ENCODE measurements at regions not wholly inside any gene's neighbourhood (a gene's known extent, or its start where the extent isn't known, plus 50 kb on each side); places are given as distances from the start of the nearest gene placed in this dataset.

- Histone ChIP-seq H3K4me1 (peaks cover 0 to 8% (median 0%) of the 10 kb centered on the region in 4 donors), H3K27me3 (no peaks in the 10 kb centered on the region), H3K4me3 (no peak overlapping the region), H3K36me3 (no peaks in the 10 kb centered on the region), H3K27ac (no peak overlapping the region), H3K9me3 (no peaks in the 10 kb centered on the region)
- ATAC-seq (no peak), DNase-seq (no peak)
- WGBS (ENCODE audit: insufficient coverage, low coverage, low lambda C conversion rate, missing lambda C conversion rate), result 50% methylated on average over 3 of the region's 3 CpGs
- no peak for TF ChIP-seq CTCF (IDR thresholded peaks at IDR 0.05)
- no peak for TF ChIP-seq POLR2A (IDR thresholded peaks at IDR 0.05)
- intact Hi-C loops (cut with DNase I), result no loop called here
Measured at GRCh38 chr2:76669966-76670465, 852.2 kb downstream of the LRRTM4 start.

GRCh38 chr2:76668279-76668678 is 853.9 kb downstream of the LRRTM4 start:
- no peak for TF ChIP-seq CTCF (IDR thresholded peaks at IDR 0.05)
- TF ChIP-seq POLR2A (IDR thresholded peaks at IDR 0.05), result no peak
- ATAC-seq, result no peak
- intact Hi-C loops (cut with DNase I), result no loop called here
- H3K36me3 ChIP-seq, result no peaks in the 10 kb centered on the region
- no peaks in the 10 kb centered on the region for H3K4me1 ChIP-seq
- WGBS (ENCODE audit: insufficient coverage, low coverage, low lambda C conversion rate, missing lambda C conversion rate), result 32% methylated on average over 1 of the region's 1 CpG
- H3K27ac ChIP-seq, result no peak overlapping the region
- no peak overlapping the region for H3K4me3 ChIP-seq
- no peak for DNase-seq
- H3K27me3 ChIP-seq, result no peaks in the 10 kb centered on the region
- H3K9me3 ChIP-seq, result no peaks in the 10 kb centered on the region

- Histone ChIP-seq H3K36me3 (no peaks in the 10 kb centered on the region), H3K27me3 (no peaks in the 10 kb centered on the region), H3K9me3 (no peaks in the 10 kb centered on the region), H3K27ac (no peak overlapping the region), H3K4me1 (no peaks in the 10 kb centered on the region), H3K4me3 (no peak overlapping the region)
- ATAC-seq (no peak), DNase-seq (no peak)
- WGBS (ENCODE audit: insufficient coverage, low coverage, low lambda C conversion rate, missing lambda C conversion rate), result 59% methylated on average over 5 of the region's 8 CpGs
- intact Hi-C loops (cut with DNase I), result no loop called here
- TF ChIP-seq CTCF (IDR thresholded peaks at IDR 0.05), result no peak
- TF ChIP-seq POLR2A (IDR thresholded peaks at IDR 0.05), result no peak
Measured at GRCh38 chr2:76667821-76668271, 854.3 kb downstream of the LRRTM4 start.

GRCh38 chr2:76642129-76642528 is 880.0 kb downstream of the LRRTM4 start:
- H3K36me3 ChIP-seq, result no peaks in the 10 kb centered on the region
- TF ChIP-seq CTCF (IDR thresholded peaks at IDR 0.05), result no peak
- TF ChIP-seq POLR2A (IDR thresholded peaks at IDR 0.05), result no peak
- intact Hi-C loops (cut with DNase I), result no loop called here
- no peak for ATAC-seq
- no peaks in the 10 kb centered on the region for H3K9me3 ChIP-seq
- H3K27me3 ChIP-seq, result no peaks in the 10 kb centered on the region
- no peak overlapping the region for H3K27ac ChIP-seq
- H3K4me3 ChIP-seq, result no peak overlapping the region
- WGBS (ENCODE audit: insufficient coverage, low coverage, low lambda C conversion rate, missing lambda C conversion rate), result 3% methylated on average over 2 of the region's 2 CpGs
- no peak for DNase-seq
- H3K4me1 ChIP-seq, result no peaks in the 10 kb centered on the region

GRCh38 chr2:76641506-76641905 is 880.7 kb downstream of the LRRTM4 start:
- Histone ChIP-seq H3K27ac (no peak overlapping the region), H3K27me3 (no peaks in the 10 kb centered on the region), H3K4me3 (no peak overlapping the region), H3K9me3 (no peaks in the 10 kb centered on the region), H3K36me3 (no peaks in the 10 kb centered on the region), H3K4me1 (no peaks in the 10 kb centered on the region)
- intact Hi-C loops (cut with DNase I), result no loop called here
- no peak for ATAC-seq
- TF ChIP-seq CTCF (IDR thresholded peaks at IDR 0.05) (no peak), POLR2A (IDR thresholded peaks at IDR 0.05) (no peak)
- WGBS (ENCODE audit: insufficient coverage, low coverage, low lambda C conversion rate, missing lambda C conversion rate), result 58% methylated on average over 3 of the region's 3 CpGs
- DNase-seq, result no peak

All from right lobe of liver (tissue), 6 donors.